Vagina (tissue), 2 donors: ENCODE measurements at regions not wholly inside any gene's neighbourhood (a gene's known extent, or its start where the extent isn't known, plus 50 kb on each side); places are given as distances from the start of the nearest gene placed in this dataset.

Experiments
- CTCF ChIP-seq, 3 experiments: fragments of 450-650 bp in 2 of 3; fragments of 200-600 bp in 1 of 3; sonication (generic) in 1 of 3; IDR thresholded peaks; one replicate each; pipeline ENCODE4 v1.5.1; 2017 to 2019; ENCODE audit warnings: antibody characterized with exemption in 3 of 3, mild to moderate bottlenecking in 2 of 3, moderate library complexity in 2 of 3
- POLR2A ChIP-seq, 2 donors: fragments of 450-650 bp; IDR thresholded peaks; one replicate each; pipeline ENCODE4 v1.6.1; 2017; ENCODE audit warnings: antibody characterized with exemption in 2 of 2, mild to moderate bottlenecking in 2 of 2, moderate library complexity in 2 of 2
- POLR2AphosphoS5 ChIP-seq, 2 donors: sonication (generic); formaldehyde crosslinking; IDR thresholded peaks; one replicate each; pipeline ENCODE4 v1.9.0; 2017; ENCODE audit warnings: antibody characterized with exemption in 2 of 2, mild to moderate bottlenecking in 2 of 2, low read depth in 1 of 2; ENCODE audit not compliant: insufficient read depth in 1 of 2

GRCh38 chr10:93199191-93199751 is 125.6 kb downstream of the CYP26A1 start:
- no peak for TF ChIP-seq CTCF (IDR thresholded peaks at IDR 0.05)
- TF ChIP-seq POLR2AphosphoS5 (IDR thresholded peaks at IDR 0.05; ENCODE audit: insufficient read depth in 1 of 2, low read depth in 1 of 2), result no peak
- TF ChIP-seq POLR2A (IDR thresholded peaks at IDR 0.05), result no peak
